Keratinocyte (primary cell): ENCODE measurements at regions not wholly inside any gene's neighbourhood (a gene's known extent, or its start where the extent isn't known, plus 50 kb on each side); places are given as distances from the start of the nearest gene placed in this dataset.
"Not testable (repeated sequence)": the region's sequence is repeated elsewhere in the genome, so short reads cannot be mapped to it uniquely, and the experiment has no call there.

Source experiments
- CTCF ChIP-seq, 3 experiments: IDR thresholded peaks in 1 of 3; conservative IDR thresholded peaks in 1 of 3; optimal IDR thresholded peaks in 1 of 3; 2 replicates in 2 of 3; 3 replicates in 1 of 3; pipeline versions ENCODE3 to v1.5.1; 2011; ENCODE audit warnings: low read length in 3 of 3, mild to moderate bottlenecking in 3 of 3, moderate library complexity in 2 of 3, control low read depth in 1 of 3, inconsistent platforms in 1 of 3; ENCODE audit not compliant: insufficient read depth in 2 of 3; ENCODE audit errors: extremely low read depth in 1 of 3
- EZH2 ChIP-seq: IDR thresholded peaks from one replicate; pipeline ENCODE4 v1.6.1; 2012; ENCODE audit warnings: inconsistent platforms, mild to moderate bottlenecking, low read length, moderate library complexity

DNA sequence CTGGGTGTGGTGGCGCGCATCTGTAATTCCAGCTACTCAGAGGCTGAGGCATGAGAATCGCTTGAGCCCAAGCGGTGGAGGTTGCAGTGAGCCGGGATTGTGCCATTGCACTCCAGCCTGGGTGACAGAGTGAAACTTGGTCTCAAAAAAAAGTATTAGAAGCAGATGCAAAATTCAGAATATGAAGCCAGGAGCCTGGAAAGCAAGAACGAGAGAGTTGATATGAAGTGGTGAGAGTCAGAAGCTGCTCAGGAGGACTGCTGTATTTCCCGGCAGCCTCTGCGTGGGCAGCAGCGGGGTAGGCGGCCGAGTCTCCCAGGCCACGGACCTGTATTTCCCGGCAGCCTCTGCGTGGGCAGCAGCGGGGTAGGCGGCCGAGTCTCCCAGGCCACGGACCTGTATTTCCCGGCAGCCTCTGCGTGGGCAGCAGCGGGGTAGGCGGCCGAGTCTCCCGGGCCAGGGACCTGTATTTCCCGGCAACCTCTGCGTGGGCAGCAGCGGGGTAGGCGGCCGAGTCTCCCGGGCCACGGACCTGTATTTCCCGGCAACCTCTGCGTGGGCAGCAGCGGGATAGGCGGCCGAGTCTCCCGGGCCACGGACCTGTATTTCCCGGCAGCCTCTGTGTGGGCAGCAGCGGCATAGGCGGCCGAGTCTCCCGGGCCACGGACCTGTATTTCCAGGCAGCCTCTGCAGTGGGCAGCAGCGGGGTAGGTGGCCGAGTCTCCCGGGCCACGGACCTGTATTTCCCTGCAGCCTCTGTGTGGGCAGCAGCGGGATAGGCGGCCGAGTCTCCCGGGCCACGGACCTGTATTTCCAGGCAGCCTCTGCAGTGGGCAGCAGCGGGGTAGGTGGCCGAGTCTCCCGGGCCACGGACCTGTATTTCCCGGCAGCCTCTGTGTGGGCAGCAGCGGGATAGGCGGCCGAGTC lies 145.2 kb upstream of the PITRM1 start:
- not testable (repeated sequence) for TF ChIP-seq CTCF (optimal IDR thresholded peaks at IDR 0.05 in 1 of 3, IDR thresholded peaks at IDR 0.05 in 1 of 3, conservative IDR thresholded peaks at IDR 0.05 in 1 of 3; ENCODE audit: extremely low read depth in 1 of 3, insufficient read depth in 2 of 3, low read length in 3 of 3); EZH2
